ENCODE measurements at regions not wholly inside any gene's neighbourhood (a gene's known extent, or its start where the extent isn't known, plus 50 kb on each side); places are given as distances from the start of the nearest gene placed in this dataset.

DNA sequence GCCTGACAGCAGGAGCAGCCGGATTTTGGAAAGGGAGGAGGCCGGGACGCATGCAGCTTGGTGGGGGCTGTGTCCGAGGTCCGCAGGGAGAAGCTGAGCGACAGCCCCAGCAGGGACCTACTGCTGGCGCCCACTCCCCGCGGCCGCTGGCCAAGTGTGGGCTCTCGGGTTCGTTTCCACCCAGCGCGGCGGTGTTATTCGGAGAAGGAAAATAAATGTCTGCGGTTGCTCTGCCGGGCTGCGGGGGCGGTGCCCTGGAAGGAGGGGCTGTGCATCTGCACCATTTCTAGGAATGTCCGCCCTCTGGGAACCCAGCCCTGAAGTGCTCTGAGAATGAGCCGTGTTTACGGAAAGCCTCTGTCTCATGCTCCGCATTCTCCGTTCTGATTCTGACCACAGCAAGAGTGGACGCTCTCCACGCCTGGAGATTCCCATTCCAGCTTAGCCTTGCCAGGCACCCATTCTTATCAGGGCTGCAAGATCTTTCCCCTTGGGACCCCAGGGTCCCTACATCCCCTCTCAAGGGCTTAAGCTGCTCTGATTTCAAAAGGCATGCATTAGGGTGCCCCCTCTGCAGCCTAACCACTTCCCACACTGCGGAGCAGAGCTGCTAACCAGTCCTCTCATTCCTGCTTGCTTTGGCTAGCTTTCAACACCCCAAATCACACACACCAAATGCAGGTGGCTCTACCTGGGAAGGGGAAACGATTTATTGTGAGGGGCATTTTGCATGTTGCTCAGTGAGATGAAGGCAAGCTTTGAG lies 256.6 kb upstream of the GLI3 start:
- TF ChIP-seq POLR2A (IDR thresholded peaks at IDR 0.05) = no peak
- TF ChIP-seq, protein P1, sequence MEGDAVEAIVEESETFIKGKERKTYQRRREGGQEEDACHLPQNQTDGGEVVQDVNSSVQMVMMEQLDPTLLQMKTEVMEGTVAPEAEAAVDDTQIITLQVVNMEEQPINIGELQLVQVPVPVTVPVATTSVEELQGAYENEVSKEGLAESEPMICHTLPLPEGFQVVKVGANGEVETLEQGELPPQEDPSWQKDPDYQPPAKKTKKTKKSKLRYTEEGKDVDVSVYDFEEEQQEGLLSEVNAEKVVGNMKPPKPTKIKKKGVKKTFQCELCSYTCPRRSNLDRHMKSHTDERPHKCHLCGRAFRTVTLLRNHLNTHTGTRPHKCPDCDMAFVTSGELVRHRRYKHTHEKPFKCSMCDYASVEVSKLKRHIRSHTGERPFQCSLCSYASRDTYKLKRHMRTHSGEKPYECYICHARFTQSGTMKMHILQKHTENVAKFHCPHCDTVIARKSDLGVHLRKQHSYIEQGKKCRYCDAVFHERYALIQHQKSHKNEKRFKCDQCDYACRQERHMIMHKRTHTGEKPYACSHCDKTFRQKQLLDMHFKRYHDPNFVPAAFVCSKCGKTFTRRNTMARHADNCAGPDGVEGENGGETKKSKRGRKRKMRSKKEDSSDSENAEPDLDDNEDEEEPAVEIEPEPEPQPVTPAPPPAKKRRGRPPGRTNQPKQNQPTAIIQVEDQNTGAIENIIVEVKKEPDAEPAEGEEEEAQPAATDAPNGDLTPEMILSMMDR (IDR thresholded peaks at IDR 0.05) = no peak

All from Peyer's patch (tissue), 4 donors.